Stimulated activated CD4-positive, alpha-beta T cell treated with anti-CD3 and anti-CD28 coated beads, TNF-alpha, amount 100 ng/mL, for 1 hour (primary cell): ENCODE measurements at regions not wholly inside any gene's neighbourhood (a gene's known extent, or its start where the extent isn't known, plus 50 kb on each side); places are given as distances from the start of the nearest gene placed in this dataset.

Source experiments
- DNase-seq, 3 donors: peaks; one replicate each; pipeline ENCODE4 v3.0.0-alpha.2; 2020; ENCODE audit warnings: low read depth in 3 of 3, low spot score in 1 of 3

DNA sequence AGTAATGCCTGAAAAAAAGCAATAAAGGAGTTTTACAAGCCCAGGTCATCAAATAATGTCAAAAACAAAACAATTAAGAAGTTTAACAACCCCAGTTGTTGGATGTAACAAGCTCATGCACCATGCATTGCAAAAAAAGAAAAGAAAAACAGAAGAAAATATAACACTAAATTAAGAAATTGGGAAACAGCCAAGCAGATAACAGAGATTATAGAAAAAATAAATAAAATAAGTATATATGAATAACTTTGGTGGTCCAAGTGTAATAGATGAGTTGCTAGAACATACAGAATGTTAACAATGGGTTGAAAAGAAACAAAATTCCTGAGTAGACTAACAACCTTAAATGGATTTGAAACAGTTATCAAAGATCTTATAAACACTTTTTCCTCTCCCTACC, 573.1 kb upstream of the SOX11 start:
- DNase-seq: no peak

DNA sequence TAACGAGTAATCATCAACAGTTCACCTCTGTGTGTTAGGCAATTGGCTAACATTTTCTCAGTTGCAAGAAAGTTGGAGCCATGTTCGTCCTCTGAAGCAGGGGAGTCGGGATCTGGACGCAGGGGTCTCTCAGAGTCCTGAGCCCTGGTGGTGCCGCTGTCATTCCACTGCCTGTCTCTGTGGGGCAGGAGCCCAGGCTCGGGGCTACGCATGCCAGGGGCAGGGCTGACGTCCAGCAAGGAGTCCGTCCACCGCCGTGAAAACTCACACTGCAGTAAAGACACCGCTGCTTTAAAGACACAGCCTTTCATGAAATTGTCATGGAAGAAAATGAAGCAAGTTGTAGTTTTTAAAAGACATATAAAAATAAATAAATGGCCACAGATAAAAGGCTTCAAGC, 571.1 kb upstream of the SOX11 start:
- no peak for DNase-seq

DNA sequence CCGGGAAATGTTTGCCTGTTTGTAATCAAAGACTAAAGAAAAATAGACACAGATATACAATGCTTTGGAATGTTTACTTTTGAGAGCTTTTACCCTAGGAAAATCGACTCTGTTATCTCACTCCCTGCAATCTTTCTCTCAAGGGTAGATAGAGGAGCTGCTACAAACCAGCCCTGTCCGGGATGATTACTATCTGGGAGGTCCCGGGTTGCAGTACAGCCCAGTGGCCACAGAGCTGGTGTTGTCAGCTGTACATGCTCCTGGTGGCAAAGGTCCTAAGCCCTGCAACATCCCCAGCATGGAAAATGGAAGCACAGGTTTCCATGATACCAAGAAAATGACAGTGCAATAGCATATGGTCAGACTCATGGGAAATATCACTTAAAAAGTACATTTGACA, 570.5 kb upstream of the SOX11 start:
- DNase-seq: no peak

DNA sequence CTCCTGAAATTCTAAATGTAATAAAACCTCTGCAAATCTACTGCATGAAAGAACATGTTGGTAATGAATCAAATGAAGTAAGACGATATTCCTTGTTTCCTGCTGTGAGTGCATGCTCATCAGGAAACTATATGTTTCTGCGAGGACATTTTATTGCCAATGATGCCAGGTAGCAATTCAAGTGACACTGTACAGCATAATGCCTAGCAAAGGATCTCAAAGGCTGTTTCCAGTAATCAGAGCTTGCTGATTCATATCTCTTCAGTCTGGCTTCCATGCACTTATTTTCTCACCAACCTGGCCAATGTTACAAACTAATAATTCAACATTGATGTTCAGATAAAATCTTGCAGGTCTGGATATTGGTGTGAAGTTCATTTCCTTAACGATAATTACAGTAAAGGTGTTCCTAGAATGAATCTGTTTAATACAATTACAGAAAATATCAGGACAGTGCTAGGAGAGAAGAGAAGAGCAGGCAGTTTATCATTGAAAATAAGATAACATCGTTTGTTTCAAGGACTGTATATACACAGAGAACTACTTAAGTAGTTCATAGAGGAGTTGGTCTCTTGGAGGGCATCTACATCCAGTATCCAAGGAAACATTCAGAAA, 568.5 kb upstream of the SOX11 start:
- no peak for DNase-seq

DNA sequence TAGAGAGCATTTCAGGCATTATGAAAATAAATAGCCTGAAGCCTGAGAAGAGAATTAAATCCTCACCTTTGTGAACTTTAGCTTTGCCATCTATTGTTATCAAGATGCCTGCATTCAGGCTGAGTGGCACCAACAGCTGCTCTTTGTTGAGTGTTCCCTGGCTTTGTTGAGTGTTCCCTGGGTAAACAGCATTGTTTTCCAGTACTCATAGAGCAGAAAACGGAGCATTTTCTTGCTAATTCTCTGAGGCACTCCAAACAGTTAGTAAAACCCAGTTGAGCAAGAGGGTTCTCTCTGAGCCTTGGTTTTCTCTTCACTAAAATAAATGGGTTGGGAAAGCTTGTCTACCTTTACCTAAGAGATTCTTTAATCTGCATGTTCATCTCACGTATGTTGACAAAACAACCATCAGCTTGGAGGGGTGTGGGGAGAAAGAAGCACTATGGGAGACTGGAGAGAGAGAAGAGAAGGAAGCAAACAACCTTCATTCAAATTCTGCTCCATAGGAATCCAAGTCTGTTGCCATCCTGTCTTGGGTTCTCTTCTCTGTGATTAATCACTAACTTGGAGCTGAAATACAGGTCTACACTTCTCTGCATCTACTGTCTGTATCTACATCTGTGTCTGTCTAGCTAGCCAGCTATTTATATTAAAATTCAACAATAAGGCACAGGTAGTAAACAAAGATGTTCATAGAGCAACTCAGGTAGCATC, 567.0 kb upstream of the SOX11 start:
- DNase-seq: no peak

DNA sequence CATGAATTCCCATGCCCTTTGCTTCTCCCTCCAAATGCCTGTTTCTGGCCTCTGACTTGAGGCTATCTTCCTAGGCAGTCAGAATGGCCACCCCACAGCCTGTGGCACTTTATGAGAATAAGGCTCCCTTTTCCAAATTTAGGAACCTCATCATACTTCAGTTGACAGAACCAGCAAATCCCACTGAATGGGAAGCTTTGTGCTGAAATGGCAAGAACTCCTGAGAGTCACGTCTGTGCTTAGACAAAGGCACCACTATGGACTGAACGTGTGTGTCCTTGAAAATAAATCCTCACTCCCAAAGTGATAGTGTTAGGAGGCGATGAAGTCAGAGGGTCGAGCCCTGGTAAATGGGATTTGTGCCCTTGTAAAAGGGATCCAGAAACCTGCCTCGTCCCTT, 559.9 kb upstream of the SOX11 start:
- DNase-seq: no peak

DNA sequence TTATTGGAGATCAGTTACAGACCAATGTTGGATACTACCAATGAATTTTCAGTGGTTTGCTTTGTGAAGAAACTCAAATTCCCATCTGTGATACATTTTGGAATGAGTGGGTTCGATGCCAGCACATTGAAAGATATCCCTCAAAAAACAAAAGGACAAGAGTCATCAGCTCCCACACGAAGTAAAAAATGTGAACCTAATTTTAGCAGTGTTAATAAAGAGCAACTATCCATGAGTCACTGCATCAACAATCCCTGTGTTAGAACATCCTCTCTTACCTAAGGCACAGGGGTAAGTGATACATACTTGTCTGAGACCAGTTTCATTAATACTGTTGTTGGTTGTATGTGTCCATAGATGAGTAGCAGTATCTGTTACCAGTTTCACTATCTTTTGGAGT, 551.8 kb upstream of the SOX11 start:
- no peak for DNase-seq

DNA sequence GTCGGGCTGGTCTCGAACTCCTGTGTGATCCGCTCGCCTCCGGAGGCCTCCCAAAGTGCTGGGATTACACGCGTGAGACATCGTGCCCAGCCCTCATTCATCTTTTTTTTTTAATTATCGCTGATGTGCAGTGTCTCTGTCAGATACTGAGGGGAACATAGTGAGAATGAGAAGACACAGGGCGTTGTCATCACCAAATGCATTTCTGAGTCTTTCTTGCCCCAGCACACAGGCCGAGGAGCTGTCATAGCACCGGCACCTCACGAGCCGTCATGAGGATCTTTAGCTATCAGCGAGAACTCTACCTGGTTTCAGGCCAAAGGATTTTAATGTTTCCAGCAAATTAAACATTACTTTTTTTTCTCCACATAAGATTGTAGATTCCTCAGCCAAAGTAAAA, 548.0 kb upstream of the SOX11 start:
- no peak for DNase-seq

DNA sequence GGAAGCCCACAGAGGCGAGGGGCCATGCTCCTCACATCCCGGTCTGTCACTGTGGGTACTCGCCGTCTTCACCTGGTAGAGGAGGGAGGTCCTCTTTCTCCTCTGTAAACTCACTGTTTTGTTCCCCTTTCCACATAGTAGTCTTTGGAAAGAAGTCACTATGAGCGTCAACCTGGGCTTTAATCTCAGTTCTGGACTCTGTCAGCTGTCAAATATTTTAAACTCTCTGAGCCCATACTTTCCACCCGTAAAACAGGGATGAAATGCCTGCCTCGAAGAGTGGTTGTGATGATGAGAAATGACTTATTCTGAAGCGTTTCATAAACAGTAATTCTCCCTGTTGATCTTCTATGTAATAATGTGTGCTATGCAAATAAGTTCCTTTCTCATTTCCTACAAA, 547.1 kb upstream of the SOX11 start:
- no peak for DNase-seq

DNA sequence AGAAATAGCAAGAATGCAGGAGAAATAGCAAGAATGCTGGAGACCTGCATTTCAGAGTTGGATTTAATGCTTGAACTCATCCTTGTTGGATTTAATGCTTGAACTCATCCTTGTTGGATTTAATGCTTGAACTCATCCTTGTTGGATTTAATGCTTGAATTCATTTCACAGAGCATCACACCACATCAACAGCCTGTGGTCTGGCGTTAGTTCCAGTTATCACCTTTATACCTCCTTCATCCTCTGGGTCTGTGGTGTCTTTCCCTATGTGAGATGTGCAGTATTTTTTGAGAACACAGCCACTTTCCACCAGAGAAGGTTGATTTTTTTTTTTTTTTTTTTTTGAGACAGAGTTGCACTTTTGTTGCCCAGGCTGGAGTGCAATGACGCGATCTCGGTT, 546.4 kb upstream of the SOX11 start:
- no peak for DNase-seq

DNA sequence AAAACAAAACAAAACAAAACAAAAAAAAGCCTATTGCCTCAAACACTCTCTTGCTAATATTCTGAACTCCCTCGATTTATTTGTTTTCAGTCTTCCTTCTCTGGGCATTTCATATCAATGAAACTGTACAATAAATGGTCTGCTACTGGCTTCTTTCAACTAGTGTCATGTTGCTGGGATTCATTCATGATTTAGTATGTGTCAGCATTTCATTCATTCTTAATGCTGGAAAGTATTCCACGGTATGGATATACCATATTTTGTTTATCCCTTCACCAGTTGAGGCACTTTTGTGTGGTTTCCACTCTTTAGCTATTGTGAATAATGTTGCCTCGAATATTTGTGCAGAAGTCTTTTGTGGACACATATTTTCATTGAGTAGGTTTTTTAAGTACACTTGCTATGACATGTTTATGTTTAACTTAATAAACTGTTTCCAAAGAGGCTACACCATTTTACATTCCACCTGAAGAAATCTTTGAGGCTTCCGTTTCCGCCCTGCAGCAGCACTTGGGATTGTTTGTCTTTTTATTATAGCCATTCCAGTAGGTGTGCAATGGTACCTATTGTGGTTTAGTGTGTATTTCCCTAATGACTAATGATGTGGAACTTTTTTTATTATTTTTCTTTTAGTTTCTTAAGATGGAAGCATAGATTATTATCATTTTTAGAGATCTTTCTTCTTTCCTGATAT, 543.6 kb upstream of the SOX11 start:
- no peak for DNase-seq

DNA sequence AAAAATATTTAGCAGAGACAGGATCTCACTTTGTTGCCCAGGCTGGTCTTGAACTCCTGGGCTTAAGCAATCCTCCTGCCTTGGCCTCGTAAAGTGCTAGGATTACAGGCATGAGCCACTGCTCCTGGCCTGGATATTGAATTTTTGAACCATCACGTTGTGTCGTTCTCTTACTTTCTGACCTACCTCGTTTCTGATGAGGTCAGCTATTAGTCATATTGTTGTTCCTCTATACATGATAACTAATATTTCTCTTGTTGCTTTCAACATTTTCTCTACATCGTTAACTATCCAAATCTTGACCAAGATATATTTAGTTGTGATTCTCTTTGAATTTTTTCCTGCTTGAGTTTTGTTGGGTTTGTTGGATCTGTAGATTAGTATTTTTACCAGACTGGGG, 541.3 kb upstream of the SOX11 start:
- DNase-seq: no peak

DNA sequence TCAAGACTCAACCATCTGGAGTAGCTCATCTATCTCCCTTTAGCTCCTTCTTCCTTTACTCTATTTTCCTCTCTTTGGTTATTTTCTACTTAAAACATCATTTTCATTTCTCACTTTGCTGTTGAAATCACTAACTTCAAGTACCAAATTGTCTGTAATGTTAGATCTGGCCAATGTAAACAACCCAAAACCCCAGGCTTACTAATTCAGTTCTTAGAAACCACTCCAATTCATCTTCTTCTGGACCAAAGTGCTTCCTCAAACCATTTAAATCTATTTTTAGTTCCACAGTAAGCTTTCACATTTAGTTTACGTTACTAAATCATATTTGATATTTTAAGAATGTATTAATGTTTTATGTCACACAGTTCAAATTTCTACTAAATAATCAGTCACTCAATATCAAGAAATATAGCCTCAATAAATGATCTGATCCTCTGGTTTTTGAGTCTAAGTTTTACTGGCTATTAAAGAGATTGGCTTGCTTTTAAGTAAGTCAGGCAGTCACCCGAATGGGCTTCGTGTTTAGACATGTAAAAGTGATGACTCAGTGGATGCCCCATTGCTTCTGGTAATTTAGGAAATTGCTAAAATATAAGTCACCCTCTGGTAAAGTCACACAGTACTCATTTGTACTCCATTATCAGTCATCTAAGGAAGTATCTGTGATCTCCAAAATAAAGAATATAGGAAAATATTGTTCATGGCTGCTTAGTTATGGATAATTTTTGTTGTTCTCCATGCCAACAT, 527.2 kb upstream of the SOX11 start:
- DNase-seq: no peak

DNA sequence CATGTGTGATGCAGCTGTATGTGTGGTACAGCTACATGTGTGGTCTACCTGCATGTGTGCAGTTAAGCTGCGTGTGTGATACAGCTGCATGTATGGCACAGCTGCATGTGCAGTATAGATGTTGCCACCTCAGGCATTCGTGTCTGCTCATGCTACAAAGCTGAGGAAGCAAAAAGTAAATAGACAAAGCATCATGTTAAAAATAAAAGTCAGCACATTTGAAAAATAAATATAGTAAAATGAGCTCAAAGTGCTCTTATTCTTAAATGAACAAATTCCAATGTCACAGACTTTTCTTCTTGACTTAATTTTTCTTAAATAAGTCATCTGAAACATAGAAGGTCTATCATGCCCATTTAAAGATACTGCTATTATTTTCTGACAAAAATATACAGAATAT, 519.3 kb upstream of the SOX11 start:
- no peak for DNase-seq

DNA sequence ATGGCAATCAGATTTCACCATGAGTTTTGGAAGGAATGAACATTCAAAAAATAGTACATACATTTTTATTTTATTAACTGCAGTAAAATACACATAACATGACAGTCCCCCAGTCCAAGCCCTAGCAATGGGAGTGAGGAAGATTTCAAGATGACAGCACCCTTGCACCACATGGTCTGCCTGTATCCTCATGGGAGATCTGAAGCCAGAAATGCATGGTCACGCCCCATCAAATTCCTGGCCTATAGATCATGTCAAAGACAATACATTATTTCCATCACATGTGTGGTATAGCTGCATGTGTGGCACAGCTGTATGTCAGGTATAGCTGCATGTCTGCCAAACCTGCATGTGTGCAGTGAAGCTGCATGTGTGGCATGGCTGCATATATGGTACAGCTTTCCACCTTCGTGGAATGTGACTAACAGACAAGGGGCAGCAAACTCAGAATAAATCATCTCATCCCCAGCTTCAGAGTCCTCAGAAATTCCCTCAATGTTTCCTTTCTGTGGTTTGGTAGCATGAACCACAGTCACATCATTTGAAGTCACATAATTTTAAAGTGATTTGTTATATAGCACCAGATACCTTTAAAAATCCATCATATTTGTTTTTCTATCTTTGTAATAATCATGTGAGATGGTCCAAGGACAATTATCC, 518.2 kb upstream of the SOX11 start:
- DNase-seq: no peak

DNA sequence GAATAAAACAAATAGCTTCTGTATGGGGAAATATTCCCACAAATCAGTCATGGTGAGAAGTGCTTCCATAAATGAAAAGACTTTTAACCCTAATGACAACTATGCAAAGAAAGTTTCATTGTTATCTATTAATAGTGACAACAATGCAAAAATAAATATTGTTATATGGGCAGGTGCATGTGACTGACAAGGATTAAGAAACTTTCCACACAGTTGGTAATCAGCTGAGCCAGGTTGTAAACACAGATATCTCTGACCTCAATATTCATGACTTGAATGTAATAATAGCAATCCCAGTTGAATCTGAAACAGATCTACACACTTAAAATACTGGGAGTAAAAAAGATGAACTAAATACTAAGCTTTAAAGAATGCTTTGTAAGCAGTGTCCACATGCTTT, 517.0 kb upstream of the SOX11 start:
- no peak for DNase-seq

DNA sequence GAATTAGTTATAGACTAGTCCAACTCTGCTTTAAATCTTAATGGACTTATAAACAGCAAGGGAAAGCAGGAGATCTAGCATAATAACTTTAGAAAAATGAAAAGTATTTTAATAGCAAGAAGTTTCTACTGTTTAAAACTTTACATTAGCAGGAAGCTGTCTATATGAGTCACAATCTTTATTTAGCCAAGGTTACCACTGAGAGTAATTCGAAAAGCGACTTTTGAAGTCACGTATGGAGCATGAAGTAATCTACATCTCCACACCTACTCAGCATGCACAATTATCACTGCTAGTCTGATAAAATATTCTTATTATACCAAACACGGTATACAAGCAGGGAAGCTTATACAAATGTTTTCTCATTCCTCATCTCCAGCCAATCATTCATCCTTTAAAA, 515.4 kb upstream of the SOX11 start:
- DNase-seq: no peak

DNA sequence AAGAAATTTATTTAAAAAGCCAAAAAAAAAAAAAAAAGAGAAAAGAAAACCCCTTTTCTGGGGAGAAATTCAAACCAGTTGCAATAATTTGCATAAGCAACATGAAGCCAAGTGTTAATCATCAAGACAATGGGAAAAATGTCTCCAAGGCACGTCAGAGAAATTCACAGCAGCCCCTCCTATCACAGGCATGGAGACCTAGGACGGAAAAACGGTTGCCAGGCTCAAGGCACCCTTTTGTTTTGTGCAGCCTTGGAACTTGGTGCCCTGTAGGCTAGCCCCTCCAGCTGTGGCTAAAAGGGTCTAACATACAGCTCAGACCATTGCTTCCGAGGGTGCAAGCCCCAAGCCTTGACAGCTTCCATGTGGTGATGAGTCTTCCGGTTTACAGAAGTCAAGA, 509.2 kb upstream of the SOX11 start:
- DNase-seq: no peak

DNA sequence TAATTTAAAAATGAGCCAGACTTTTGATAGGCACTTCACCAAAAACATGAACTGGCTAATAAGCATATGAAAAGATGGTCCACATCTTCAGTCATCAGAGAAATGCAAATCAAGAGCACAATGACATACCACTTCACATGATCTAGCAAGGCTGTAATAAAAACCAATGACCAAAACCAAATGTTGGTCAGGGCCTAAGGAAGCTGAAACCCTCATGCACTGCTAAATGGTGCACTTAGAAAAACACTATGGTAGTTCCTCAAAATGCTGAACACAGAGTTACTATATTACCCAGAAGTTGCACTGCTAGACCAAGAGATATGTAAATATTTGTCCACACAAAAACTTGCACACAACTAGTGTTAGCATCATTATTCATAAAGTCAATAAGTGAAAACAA, 504.9 kb upstream of the SOX11 start:
- no peak for DNase-seq

DNA sequence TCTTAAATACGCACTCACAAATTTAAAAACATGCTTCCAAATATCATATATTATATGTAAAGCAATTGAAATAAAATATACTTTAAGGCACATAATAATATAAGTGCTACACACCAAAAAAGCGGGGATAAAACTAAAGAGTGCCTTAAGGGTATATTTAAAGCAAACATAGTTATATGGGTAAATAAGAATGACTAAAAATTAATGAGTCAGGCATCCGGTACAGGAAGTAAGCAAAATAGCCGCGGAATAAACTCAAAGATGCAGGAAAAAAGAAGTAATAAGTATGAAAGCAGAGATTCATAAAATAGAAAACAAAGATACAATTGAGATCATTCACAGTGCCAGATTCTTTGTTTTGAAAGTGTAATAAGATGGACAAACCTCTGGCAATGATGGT, 503.5 kb upstream of the SOX11 start:
- no peak for DNase-seq

DNA sequence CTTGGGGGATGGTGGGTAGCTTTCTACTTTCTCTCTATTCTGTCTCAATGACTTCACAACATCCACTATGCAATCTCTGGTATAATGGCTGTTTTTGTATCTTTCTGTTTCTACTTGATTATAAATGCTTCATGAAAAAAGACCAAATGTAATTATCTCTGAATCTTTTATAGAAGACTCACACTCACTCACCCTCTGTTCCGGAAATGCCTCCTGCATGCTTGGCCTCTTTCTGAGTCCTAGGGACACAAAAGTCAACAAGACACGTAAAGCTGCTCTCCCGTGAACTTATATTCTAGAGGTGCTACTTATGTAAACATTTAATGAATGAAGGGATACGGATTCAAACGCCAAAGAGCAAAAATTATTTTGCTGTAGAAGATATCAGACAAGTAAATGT, 502.2 kb upstream of the SOX11 start:
- no peak for DNase-seq

DNA sequence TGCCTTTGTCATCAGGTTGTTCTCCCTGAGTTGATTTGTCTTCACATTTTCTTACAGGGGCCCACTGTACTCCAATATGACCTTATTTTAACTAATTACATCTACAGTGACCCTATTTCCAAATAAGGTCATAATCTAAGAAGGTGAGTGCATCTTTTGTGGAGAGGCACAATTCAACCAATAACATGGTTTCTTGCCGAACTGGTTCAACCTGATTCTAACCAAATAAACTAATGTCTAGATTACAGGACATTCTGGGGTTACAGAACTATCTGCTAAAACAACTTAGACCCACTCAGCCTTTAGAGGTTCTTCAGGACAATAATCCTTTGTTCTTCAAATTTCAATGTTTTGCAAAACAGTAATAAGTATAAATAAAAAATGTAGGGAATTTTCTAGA, 496.5 kb upstream of the SOX11 start:
- no peak for DNase-seq
